NCI-H187 (cell line): ENCODE measurements at regions not wholly inside any gene's neighbourhood (a gene's known extent, or its start where the extent isn't known, plus 50 kb on each side); places are given as distances from the start of the nearest gene placed in this dataset.

Source experiments
- DNase-seq, 2 experiments: peaks; one replicate each; lab custom pipeline; 2025; lab: John Stamatoyannopoulos, UW

- DNase-seq = no peak
These were observed 184.7 kb upstream of the DLGAP1 start for GRCh38 chr18:4639628-4640310.

- no peak for DNase-seq
These were observed 183.6 kb upstream of the DLGAP1 start for GRCh38 chr18:4638680-4639079.

GRCh38 chr18:4637876-4638275, 182.8 kb upstream of the DLGAP1 start:
- no peak for DNase-seq

- peak in 1 of 2 experiments; percentile 15 for DNase-seq
These were observed 181.9 kb upstream of the DLGAP1 start for GRCh38 chr18:4636967-4637366.

GRCh38 chr18:4631239-4631638, 176.1 kb upstream of the DLGAP1 start:
- DNase-seq = no peak

GRCh38 chr18:4605212-4605611, 150.1 kb upstream of the DLGAP1 start:
- peak in 1 of 2 experiments; percentile 41 for DNase-seq

GRCh38 chr18:4603955-4604354, 148.8 kb upstream of the DLGAP1 start:
- no peak for DNase-seq

GRCh38 chr18:4599312-4599711, 144.2 kb upstream of the DLGAP1 start:
- no peak for DNase-seq

- DNase-seq = no peak
These were observed 142.2 kb upstream of the DLGAP1 start for GRCh38 chr18:4597301-4597700.

- DNase-seq = no peak
These were observed 138.8 kb upstream of the DLGAP1 start for GRCh38 chr18:4593895-4594294.

GRCh38 chr18:4593459-4593858, 138.4 kb upstream of the DLGAP1 start:
- DNase-seq = no peak

GRCh38 chr18:4589056-4589800, 134.1 kb upstream of the DLGAP1 start:
- no peak for DNase-seq

- DNase-seq = no peak
These were observed 132.1 kb upstream of the DLGAP1 start for GRCh38 chr18:4587204-4587603.

GRCh38 chr18:4586731-4587130, 131.6 kb upstream of the DLGAP1 start:
- no peak for DNase-seq

- DNase-seq = no peak
These were observed 127.6 kb upstream of the DLGAP1 start for GRCh38 chr18:4582431-4583335.

- no peak for DNase-seq
These were observed 126.9 kb upstream of the DLGAP1 start for GRCh38 chr18:4581966-4582365.

- no peak for DNase-seq
These were observed 123.3 kb upstream of the DLGAP1 start for GRCh38 chr18:4578449-4578848.

- DNase-seq = no peak
These were observed 118.6 kb upstream of the DLGAP1 start for GRCh38 chr18:4573735-4574134.

GRCh38 chr18:4557502-4557901, 102.4 kb upstream of the DLGAP1 start:
- DNase-seq = no peak

GRCh38 chr18:4551001-4551360, 95.9 kb upstream of the DLGAP1 start:
- DNase-seq = no peak

GRCh38 chr18:4549164-4549872, 94.2 kb upstream of the DLGAP1 start:
- DNase-seq = no peak

- no peak for DNase-seq
These were observed 92.0 kb upstream of the DLGAP1 start for GRCh38 chr18:4547126-4547525.
